H1 (cell line): ENCODE measurements at regions not wholly inside any gene's neighbourhood (a gene's known extent, or its start where the extent isn't known, plus 50 kb on each side); places are given as distances from the start of the nearest gene placed in this dataset.

Experiments
- CTCF ChIA-PET: fragments of 300-600 bp; sonication (Branson Sonifier 250); formaldehyde crosslinking; loops from one replicate; lab custom pipeline; 2021; ENCODE audit not compliant: partially characterized antibody; lab: Charles Lee
- POLR2A ChIA-PET: fragments of 300-600 bp; sonication (Branson Sonifier 250); formaldehyde crosslinking; loops from one replicate; lab custom pipeline; 2021; ENCODE audit warnings: inconsistent platforms; ENCODE audit not compliant: partially characterized antibody; lab: Charles Lee
- DNase-seq, 2 experiments: peaks; one replicate each; pipeline versions ENCODE4 v3.0.0 to v3.0.0-alpha.2; 2010 to 2022; ENCODE audit warnings: low spot score in 2 of 2, low read depth in 1 of 2, mixed read lengths in 1 of 2
- FAIRE-seq: peaks from 2 replicates; lab custom pipeline; 2011; peaks lifted over from hg19 to GRCh38; lab: Jason Lieb, UNC
- H2AFZ ChIP-seq: 2 replicates; pipeline ENCODE4 v1.8.1; 2012; ENCODE audit warnings: low read length, inconsistent platforms
- H2AK5ac ChIP-seq: 2 replicates; pipeline ENCODE4 v1.6.1; 2013; ENCODE audit warnings: low read depth, low read length
- H2BK120ac ChIP-seq: replicated peaks from 2 replicates; pipeline ENCODE3; 2013; ENCODE audit warnings: low read depth, low read length, inconsistent platforms
- H2BK12ac ChIP-seq: 2 replicates; pipeline ENCODE4 v1.6.1; 2013; ENCODE audit warnings: low read depth, low read length
- H2BK15ac ChIP-seq: 2 replicates; pipeline ENCODE4 v1.6.1; 2013; ENCODE audit warnings: low read length
- H2BK20ac ChIP-seq: 2 replicates; pipeline ENCODE4 v1.6.1; 2013; ENCODE audit warnings: low read length
- H2BK5ac ChIP-seq: 2 replicates; pipeline ENCODE4 v1.6.1; 2013; ENCODE audit warnings: low read depth, low read length
- H3K14ac ChIP-seq: 2 replicates; pipeline ENCODE4 v1.6.1; 2013; ENCODE audit warnings: inconsistent platforms; ENCODE audit not compliant: insufficient read length
- H3K18ac ChIP-seq: 2 replicates; pipeline ENCODE4 v1.6.1; 2013; ENCODE audit warnings: low read length; ENCODE audit errors: extremely low read depth
- H3K23ac ChIP-seq: 2 replicates; pipeline ENCODE4 v1.6.1; 2013; ENCODE audit warnings: inconsistent platforms; ENCODE audit not compliant: insufficient read length
- H3K23me2 ChIP-seq: 2 replicates; pipeline ENCODE4 v1.6.1; 2013; ENCODE audit warnings: low read depth, low read length
- H3K27ac ChIP-seq: 2 replicates; pipeline ENCODE4 v1.6.1; 2011; ENCODE audit warnings: low read depth, low read length, inconsistent platforms
- H3K27me3 ChIP-seq, 4 experiments: replicated peaks in 1 of 4; 1 replicate in 1 of 4; 2 replicates in 3 of 4; pipeline versions ENCODE4 v1.6.1 to v1.8.1; 2011 to 2013; ENCODE audit warnings: low read length in 3 of 4, mild to moderate bottlenecking in 3 of 4, inconsistent platforms in 2 of 4, mixed read lengths in 2 of 4, moderate library complexity in 1 of 4; ENCODE audit not compliant: control insufficient read depth in 3 of 4, insufficient read depth in 3 of 4; ENCODE audit errors: extremely low read depth in 1 of 4
- H3K36me3 ChIP-seq, 4 experiments: 2 replicates each; pipeline versions ENCODE4 v1.6.1 to v1.8.1; 2011 to 2013; ENCODE audit warnings: mild to moderate bottlenecking in 4 of 4, low read length in 3 of 4, moderate library complexity in 2 of 4, control low read depth in 1 of 4, inconsistent platforms in 1 of 4; ENCODE audit not compliant: insufficient read depth in 4 of 4, control insufficient read depth in 2 of 4
- H3K4ac ChIP-seq: replicated peaks from 2 replicates; pipeline ENCODE3; 2013; ENCODE audit warnings: low read length, low read depth, mixed read lengths, inconsistent platforms; ENCODE audit not compliant: insufficient read length
- H3K4me1 ChIP-seq, 4 experiments: replicated peaks in 1 of 4; 1 replicate in 1 of 4; 2 replicates in 3 of 4; pipeline versions ENCODE4 v1.6.1 to v1.8.1; 2011 to 2013; ENCODE audit warnings: low read length in 3 of 4, inconsistent platforms in 2 of 4, mixed read lengths in 1 of 4; ENCODE audit not compliant: insufficient read depth in 4 of 4, control insufficient read depth in 3 of 4
- H3K4me2 ChIP-seq, 2 experiments: 2 replicates each; pipeline versions ENCODE4 v1.6.1 to v1.8.1; 2011 to 2013; ENCODE audit warnings: low read depth in 2 of 2, low read length in 2 of 2, control low read depth in 1 of 2, inconsistent platforms in 1 of 2, mild to moderate bottlenecking in 1 of 2; ENCODE audit not compliant: insufficient read depth in 1 of 2
- H3K4me3 ChIP-seq, 4 experiments: fragments of 200-600, 300-600 bp in 1 of 4; sonication (generic), shearing (Covaris generic), sonication (Bioruptor Twin) in 1 of 4; 2 replicates each; pipeline versions ENCODE4 v1.5.1 to v1.8.1; 2011 to 2016; ENCODE audit warnings: low read length in 4 of 4, low read depth in 3 of 4, control low read depth in 2 of 4, inconsistent platforms in 2 of 4, mild to moderate bottlenecking in 2 of 4, mixed read lengths in 1 of 4, moderate library complexity in 1 of 4; ENCODE audit not compliant: insufficient read depth in 2 of 4; ENCODE audit errors: extremely low read depth in 1 of 4
- H3K56ac ChIP-seq: replicated peaks from 2 replicates; pipeline ENCODE3; 2013; ENCODE audit warnings: low read depth, mild to moderate bottlenecking, mixed read lengths, low read length, inconsistent platforms; ENCODE audit not compliant: insufficient read length
- H3K79me1 ChIP-seq: 2 replicates; pipeline ENCODE4 v1.6.1; 2013; ENCODE audit warnings: low read depth, low read length, control low read depth
- H3K79me2 ChIP-seq, 2 experiments: 2 replicates each; pipeline versions ENCODE4 v1.6.1 to v1.8.1; 2012 to 2013; ENCODE audit warnings: low read length in 2 of 2, mild to moderate bottlenecking in 2 of 2, inconsistent platforms in 1 of 2; ENCODE audit not compliant: insufficient read depth in 2 of 2, control insufficient read depth in 1 of 2
- H3K9ac ChIP-seq, 4 experiments: replicated peaks in 1 of 4; 1 replicate in 1 of 4; 2 replicates in 3 of 4; pipeline versions ENCODE4 v1.6.1 to v1.8.1; 2011 to 2013; ENCODE audit warnings: low read depth in 3 of 4, low read length in 3 of 4, control low read depth in 2 of 4, mild to moderate bottlenecking in 2 of 4, moderate library complexity in 2 of 4, inconsistent platforms in 1 of 4; ENCODE audit errors: extremely low read depth in 1 of 4
- H3K9me3 ChIP-seq, 2 experiments: 2 replicates each; pipeline versions ENCODE4 v1.6.1 to v1.8.1; 2012 to 2013; ENCODE audit warnings: mild to moderate bottlenecking in 2 of 2, moderate library complexity in 2 of 2, control low read depth in 1 of 2, inconsistent platforms in 1 of 2, low read depth in 1 of 2, low read length in 1 of 2, mixed read lengths in 1 of 2; ENCODE audit not compliant: insufficient read depth in 2 of 2
- H4K20me1 ChIP-seq, 2 experiments: replicated peaks in 1 of 2; 2 replicates each; pipeline versions ENCODE3 to v1.8.1; 2011 to 2013; ENCODE audit warnings: inconsistent platforms in 2 of 2, low read length in 2 of 2, mild to moderate bottlenecking in 1 of 2; ENCODE audit not compliant: insufficient read depth in 2 of 2, control insufficient read depth in 1 of 2
- H4K5ac ChIP-seq: 2 replicates; pipeline ENCODE4 v1.6.1; 2013; ENCODE audit warnings: low read length, low read depth, mixed read lengths, inconsistent platforms; ENCODE audit not compliant: insufficient read length
- H4K8ac ChIP-seq: 2 replicates; pipeline ENCODE4 v1.8.0; 2013; ENCODE audit warnings: mild to moderate bottlenecking, moderate library complexity, low read length, inconsistent platforms; ENCODE audit not compliant: insufficient read depth; ENCODE audit errors: extremely low read depth
- H4K91ac ChIP-seq: replicated peaks from 2 replicates; pipeline ENCODE3; 2013; ENCODE audit warnings: low read length, mixed read lengths, inconsistent platforms; ENCODE audit not compliant: insufficient read length
- CREB1 ChIP-seq: IDR thresholded peaks from 2 replicates; pipeline ENCODE4 v1.6.1; 2012; ENCODE audit warnings: inconsistent platforms
- GTF2F1 ChIP-seq: IDR thresholded peaks from 2 replicates; pipeline ENCODE4 v1.6.1; 2012; ENCODE audit warnings: low read depth, low read length, improper control_type of control experiment, borderline replicate concordance
- PHF8 ChIP-seq: fragments of 200-600 bp; sonication (generic); conservative IDR thresholded peaks from 2 replicates; pipeline ENCODE4 v1.7.1; 2012; ENCODE audit warnings: low read depth, mild to moderate bottlenecking, inconsistent platforms, low read length, moderate library complexity
- POLR2AphosphoS5 ChIP-seq: IDR thresholded peaks from 2 replicates; pipeline ENCODE4 v1.6.1; 2011; ENCODE audit warnings: low read depth, low read length
- POU5F1 ChIP-seq: IDR thresholded peaks from 2 replicates; pipeline ENCODE4 v1.6.1; 2011; ENCODE audit warnings: low read depth, mild to moderate bottlenecking, low read length, moderate library complexity
- TAF1 ChIP-seq: IDR thresholded peaks from 2 replicates; pipeline ENCODE4 v1.6.1; 2011; ENCODE audit warnings: mild to moderate bottlenecking, low read depth, low read length
- YY1 ChIP-seq: IDR thresholded peaks from 2 replicates; pipeline ENCODE4 v1.6.1; 2011; ENCODE audit warnings: low read depth, mild to moderate bottlenecking, low read length
- ZNF274 ChIP-seq: IDR thresholded peaks from 2 replicates; pipeline ENCODE4 v1.7.0; 2012; ENCODE audit warnings: low read length, borderline replicate concordance; ENCODE audit errors: extremely low read depth
- WGBS, 2 experiments: shearing (Covaris generic) in 1 of 2; methylation state at CpG; one replicate each; pipeline versions ENCODE4 v1.1.6 to v1.1.7; 2013 to 2015; ENCODE audit warnings: low lambda C conversion rate in 2 of 2, mixed read lengths in 2 of 2, inconsistent platforms in 1 of 2, low coverage in 1 of 2, missing lambda C conversion rate in 1 of 2; ENCODE audit not compliant: insufficient replicate concordance in 2 of 2, insufficient coverage in 1 of 2, insufficient read length in 1 of 2; ENCODE audit errors: extremely low coverage in 1 of 2, missing lambda C conversion rate in 1 of 2; 5-methylcytosine and 5-hydroxymethylcytosine counted together
- TF ChIP-seq, protein P1 (sequence below): IDR thresholded peaks from 2 replicates; pipeline ENCODE4 v1.6.1; 2011; ENCODE audit warnings: low read length, improper control_type of control experiment

DNA sequence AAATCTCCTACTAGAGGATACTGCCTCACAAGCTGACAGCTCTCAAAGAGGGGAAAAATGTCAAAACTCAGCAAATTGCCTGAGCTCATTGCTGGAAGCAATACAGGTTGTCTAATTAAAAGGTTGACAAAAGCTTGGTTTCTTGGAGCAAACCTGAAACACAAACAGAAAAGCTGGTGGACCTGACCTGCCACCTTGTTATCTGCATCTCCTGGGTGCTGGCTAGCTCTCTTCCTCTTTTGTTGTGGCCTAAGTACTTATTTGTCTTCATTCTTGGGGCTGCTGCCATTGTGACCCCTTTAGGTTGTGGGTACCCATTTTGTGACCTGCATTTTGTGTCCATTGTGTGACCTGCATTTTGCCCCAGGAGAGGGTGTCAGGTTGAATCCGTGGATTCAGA is 184.5 kb downstream of the KIT start:
- no peaks in the 10 kb centered on the region for H4K20me1 ChIP-seq
- no peak overlapping the region for H2BK12ac ChIP-seq
- no peak overlapping the region for H3K4me2 ChIP-seq
- FAIRE-seq, result no peak
- H4K5ac ChIP-seq, result no peak overlapping the region
- no peak overlapping the region for H3K9ac ChIP-seq
- no peak for DNase-seq
- H3K27me3 ChIP-seq, result no peaks in the 10 kb centered on the region
- H4K91ac ChIP-seq, result no peak overlapping the region
- H3K36me3 ChIP-seq, result no peaks in the 10 kb centered on the region; a peak in 1 of 8 replicates
- no peak overlapping the region for H2BK120ac ChIP-seq
- no peaks in the 10 kb centered on the region for H3K79me1 ChIP-seq
- H4K8ac ChIP-seq, result no peak overlapping the region
- H3K4ac ChIP-seq, result no peak overlapping the region
- TF ChIP-seq GTF2F1, result no peak
- TF ChIP-seq YY1, result no peak
- no peak for TF ChIP-seq ZNF274
- TF ChIP-seq, protein P1, sequence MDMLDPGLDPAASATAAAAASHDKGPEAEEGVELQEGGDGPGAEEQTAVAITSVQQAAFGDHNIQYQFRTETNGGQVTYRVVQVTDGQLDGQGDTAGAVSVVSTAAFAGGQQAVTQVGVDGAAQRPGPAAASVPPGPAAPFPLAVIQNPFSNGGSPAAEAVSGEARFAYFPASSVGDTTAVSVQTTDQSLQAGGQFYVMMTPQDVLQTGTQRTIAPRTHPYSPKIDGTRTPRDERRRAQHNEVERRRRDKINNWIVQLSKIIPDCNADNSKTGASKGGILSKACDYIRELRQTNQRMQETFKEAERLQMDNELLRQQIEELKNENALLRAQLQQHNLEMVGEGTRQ, result no peak
- no peak for TF ChIP-seq POU5F1
- no peak for TF ChIP-seq CREB1
- no peak for TF ChIP-seq POLR2AphosphoS5
- TF ChIP-seq TAF1, result no peak
- TF ChIP-seq PHF8, result no peak
- no peak overlapping the region for H2AK5ac ChIP-seq
- H2AFZ ChIP-seq, result 0 out of 2 replicates have a peak overlapping the region, but pooled peaks have one; percentile 12
- H2BK20ac ChIP-seq, result no peak overlapping the region
- 92% methylated on average over 1 of the region's 1 CpG; no CpG with 5 or more reads in 1 of the 2 experiments for WGBS, 2 experiments
- H3K14ac ChIP-seq, result no peak overlapping the region
- H3K56ac ChIP-seq, result no peak overlapping the region
- H2BK5ac ChIP-seq, result no peak overlapping the region
- no peak overlapping the region for H3K4me3 ChIP-seq
- H3K23me2 ChIP-seq, result no peaks in the 10 kb centered on the region
- CTCF ChIA-PET, result interaction anchor here (0.6 to 1.2 kb wide), 3 partner anchors 140 to 609 kb away, joined by 3 to 4 read pairs (median 3); no protein-coding TSS in a partner anchor
- no peak overlapping the region for H2BK15ac ChIP-seq
- H3K23ac ChIP-seq, result no peak overlapping the region
- no peak overlapping the region for H3K18ac ChIP-seq
- POLR2A ChIA-PET, result no interaction called here
- H3K9me3 ChIP-seq, result no peaks in the 10 kb centered on the region
- no peak overlapping the region for H3K27ac ChIP-seq
- no peaks in the 10 kb centered on the region for H3K79me2 ChIP-seq
- no peaks in the 10 kb centered on the region for H3K4me1 ChIP-seq
